PC-3 (cell line): ENCODE measurements at regions not wholly inside any gene's neighbourhood (a gene's known extent, or its start where the extent isn't known, plus 50 kb on each side); places are given as distances from the start of the nearest gene placed in this dataset.

Experiments used
- ATAC-seq: fragments of 200-7000 bp; cut with Tn5 transposase; 2 replicates; pipeline ENCODE4 v1.9.1; 2020; ENCODE audit warnings: mild to moderate bottlenecking, moderate library complexity
- BruUV-seq: library from RNA; stranded (reverse); fragments of 400-500 nt; replicated peaks from 2 replicates; lab custom pipeline; 2021; lab: Mats Ljungman, UMichigan
- CTCF ChIA-PET: fragments of 300-600 bp; sonication (Branson Sonifier 250); formaldehyde crosslinking; loops from one replicate; lab custom pipeline; 2022; ENCODE audit warnings: antibody characterized with exemption; lab: Charles Lee
- POLR2A ChIA-PET: fragments of 300-600 bp; sonication (Branson Sonifier 250); formaldehyde crosslinking; loops from one replicate; lab custom pipeline; 2022; ENCODE audit warnings: antibody characterized with exemption; ENCODE audit not compliant: unreplicated experiment; lab: Charles Lee
- DNase-seq: peaks from one replicate; pipeline ENCODE4 v3.0.0-alpha.2; 2015
- H2AFZ ChIP-seq: fragments of 300-600 bp; sonication (generic); 2 replicates; pipeline ENCODE4 v1.6.0; 2016; ENCODE audit warnings: antibody characterized with exemption, low read length
- H3F3A ChIP-seq: fragments of 300-600 bp; sonication (generic); one replicate; pipeline ENCODE4 v1.6.0; 2017; ENCODE audit warnings: antibody characterized with exemption, low read length, control low read depth, mild to moderate bottlenecking; ENCODE audit not compliant: unreplicated experiment
- H3K27ac ChIP-seq: fragments of 300-600 bp; sonication (generic); 2 replicates; pipeline ENCODE4 v1.5.1; 2016; ENCODE audit warnings: mild to moderate bottlenecking, low read length
- H3K27me3 ChIP-seq: fragments of 300-600 bp; sonication (generic); 2 replicates; pipeline ENCODE4 v1.6.1; 2016; ENCODE audit warnings: low read length, mixed read lengths
- H3K36me3 ChIP-seq: fragments of 300-600 bp; sonication (generic); 2 replicates; pipeline ENCODE4 v1.6.1; 2016; ENCODE audit warnings: low read depth, mixed run types, low read length, mixed read lengths
- H3K4me1 ChIP-seq: fragments of 300-600 bp; sonication (generic); 2 replicates; pipeline ENCODE4 v1.5.1; 2016; ENCODE audit warnings: low read length; ENCODE audit not compliant: insufficient read depth
- H3K4me2 ChIP-seq: fragments of 300-600 bp; sonication (generic); 2 replicates; pipeline ENCODE4 v1.6.0; 2016; ENCODE audit warnings: low read length
- H3K4me3 ChIP-seq: fragments of 300-600 bp; sonication (generic); 2 replicates; pipeline ENCODE4 v1.5.1; 2016; ENCODE audit warnings: mild to moderate bottlenecking, low read length, mixed read lengths
- H3K79me2 ChIP-seq: fragments of 300-600 bp; sonication (generic); 2 replicates; pipeline ENCODE4 v1.6.1; 2017; ENCODE audit warnings: low read length, mixed read lengths
- H3K9ac ChIP-seq: fragments of 300-600 bp; sonication (generic); 2 replicates; pipeline ENCODE4 v1.6.0; 2016; ENCODE audit warnings: mild to moderate bottlenecking, low read length
- H3K9me2 ChIP-seq: fragments of 300-600 bp; sonication (generic); replicated peaks from 2 replicates; pipeline ENCODE4 v1.6.1; 2016; ENCODE audit warnings: mixed run types, low read length, mixed read lengths
- H3K9me3 ChIP-seq: fragments of 300-600 bp; sonication (generic); 2 replicates; pipeline ENCODE4 v1.6.1; 2016; ENCODE audit warnings: low read length, mixed read lengths
- H4K20me1 ChIP-seq: fragments of 300-600 bp; sonication (generic); 2 replicates; pipeline ENCODE4 v1.6.1; 2016; ENCODE audit warnings: low read length, mixed read lengths
- EZH2 ChIP-seq: fragments of 300-600 bp; sonication (generic); IDR thresholded peaks from one replicate; pipeline ENCODE4 v1.6.1; 2017; ENCODE audit warnings: antibody characterized with exemption, mild to moderate bottlenecking, low read length; ENCODE audit not compliant: unreplicated experiment
- EZH2phosphoT487 ChIP-seq: fragments of 300-600 bp; sonication (generic); IDR thresholded peaks from 2 replicates; pipeline ENCODE4 v1.6.1; 2018; ENCODE audit warnings: mild to moderate bottlenecking, antibody characterized with exemption, low read length, borderline replicate concordance
- intact Hi-C: fragments of 100-400 bp; cut with micrococcal nuclease; formaldehyde crosslinking; loops from 2 replicates; pipeline ENCODE4 v1.9.0; 2023
- TF ChIP-seq, protein P1 (sequence below): fragments of 300-600 bp; sonication (generic); conservative IDR thresholded peaks from 2 replicates; pipeline ENCODE4 v1.5.1; 2017; ENCODE audit warnings: antibody characterized with exemption, low read depth, mild to moderate bottlenecking, low read length

- no peak overlapping the region; the same call in 1 of the 2 replicates for H3K9ac ChIP-seq
- peak overlapping the region; percentile 10; the same call in 1 of the 2 replicates for H3K4me2 ChIP-seq
- POLR2A ChIA-PET: no interaction called here
- CTCF ChIA-PET: interaction anchor here (0.5 kb wide), 1 partner anchor 262 kb away, joined by 4 read pairs; no protein-coding TSS in a partner anchor
- no peaks in the 10 kb centered on the region for H3K27me3 ChIP-seq
- TF ChIP-seq EZH2 (no peak), EZH2phosphoT487 (no peak)
- TF ChIP-seq, protein P1, sequence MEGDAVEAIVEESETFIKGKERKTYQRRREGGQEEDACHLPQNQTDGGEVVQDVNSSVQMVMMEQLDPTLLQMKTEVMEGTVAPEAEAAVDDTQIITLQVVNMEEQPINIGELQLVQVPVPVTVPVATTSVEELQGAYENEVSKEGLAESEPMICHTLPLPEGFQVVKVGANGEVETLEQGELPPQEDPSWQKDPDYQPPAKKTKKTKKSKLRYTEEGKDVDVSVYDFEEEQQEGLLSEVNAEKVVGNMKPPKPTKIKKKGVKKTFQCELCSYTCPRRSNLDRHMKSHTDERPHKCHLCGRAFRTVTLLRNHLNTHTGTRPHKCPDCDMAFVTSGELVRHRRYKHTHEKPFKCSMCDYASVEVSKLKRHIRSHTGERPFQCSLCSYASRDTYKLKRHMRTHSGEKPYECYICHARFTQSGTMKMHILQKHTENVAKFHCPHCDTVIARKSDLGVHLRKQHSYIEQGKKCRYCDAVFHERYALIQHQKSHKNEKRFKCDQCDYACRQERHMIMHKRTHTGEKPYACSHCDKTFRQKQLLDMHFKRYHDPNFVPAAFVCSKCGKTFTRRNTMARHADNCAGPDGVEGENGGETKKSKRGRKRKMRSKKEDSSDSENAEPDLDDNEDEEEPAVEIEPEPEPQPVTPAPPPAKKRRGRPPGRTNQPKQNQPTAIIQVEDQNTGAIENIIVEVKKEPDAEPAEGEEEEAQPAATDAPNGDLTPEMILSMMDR: no peak
- H3K27ac ChIP-seq: peak overlapping the region; percentile 59
- peaks cover 31% of the 10 kb centered on the region for H3K4me1 ChIP-seq
- intact Hi-C loops: loop anchor here (1.0 kb wide), 1 partner anchor 10 kb away; no protein-coding TSS in a partner anchor
- H3K36me3 ChIP-seq: no peaks in the 10 kb centered on the region
- no peaks in the 10 kb centered on the region for H3K79me2 ChIP-seq
- ATAC-seq (peak; percentile 59), DNase-seq (peak; percentile 76)
- no TSS peak for BruUV-seq
- H3K9me2 ChIP-seq: no peaks in the 10 kb centered on the region
- no peaks in the 10 kb centered on the region for H4K20me1 ChIP-seq
- H3K9me3 ChIP-seq: no peaks in the 10 kb centered on the region
- H3F3A ChIP-seq: no peaks in the 10 kb centered on the region
- H2AFZ ChIP-seq: no peak overlapping the region
- no peak overlapping the region for H3K4me3 ChIP-seq
Measured at GRCh38 chr5:167642779-167643517, 648.5 kb upstream of the WWC1 start.

- no TSS peak for BruUV-seq
- no peak for TF ChIP-seq EZH2
- TF ChIP-seq, protein P1: no peak
- no peak for TF ChIP-seq EZH2phosphoT487
- H3K79me2 ChIP-seq: no peaks in the 10 kb centered on the region
- peak overlapping the region; percentile 59 for H3K27ac ChIP-seq
- H4K20me1 ChIP-seq: no peaks in the 10 kb centered on the region
- no peaks in the 10 kb centered on the region for H3K27me3 ChIP-seq
- ChIA-PET POLR2A (no interaction called here), CTCF (no interaction called here)
- no peak overlapping the region for H3K4me3 ChIP-seq
- intact Hi-C loops: loop anchor here (1.0 kb wide), 1 partner anchor 10 kb away; no protein-coding TSS in a partner anchor
- H3F3A ChIP-seq: no peaks in the 10 kb centered on the region
- H3K9me2 ChIP-seq: no peaks in the 10 kb centered on the region
- DNase-seq (no peak), ATAC-seq (no peak)
- peaks cover 29% of the 10 kb centered on the region for H3K4me1 ChIP-seq
- no peak overlapping the region for H2AFZ ChIP-seq
- 0 out of 2 replicates have a peak overlapping the region, but pooled peaks have one; percentile 10 for H3K4me2 ChIP-seq
- H3K9ac ChIP-seq: no peak overlapping the region
- no peaks in the 10 kb centered on the region for H3K9me3 ChIP-seq
- no peaks in the 10 kb centered on the region for H3K36me3 ChIP-seq
Measured at GRCh38 chr5:167643631-167644280, 647.7 kb upstream of the WWC1 start.
